Fibroblast of peridontal ligament (primary cell): ENCODE measurements at regions not wholly inside any gene's neighbourhood (a gene's known extent, or its start where the extent isn't known, plus 50 kb on each side); places are given as distances from the start of the nearest gene placed in this dataset.
"Not testable (repeated sequence)": the region's sequence is repeated elsewhere in the genome, so short reads cannot be mapped to it uniquely, and the experiment has no call there.

Experiments used
- DNase-seq: peaks from one replicate; pipeline ENCODE4 v3.0.0-alpha.2; 2010; ENCODE audit errors: extremely low read depth

DNA sequence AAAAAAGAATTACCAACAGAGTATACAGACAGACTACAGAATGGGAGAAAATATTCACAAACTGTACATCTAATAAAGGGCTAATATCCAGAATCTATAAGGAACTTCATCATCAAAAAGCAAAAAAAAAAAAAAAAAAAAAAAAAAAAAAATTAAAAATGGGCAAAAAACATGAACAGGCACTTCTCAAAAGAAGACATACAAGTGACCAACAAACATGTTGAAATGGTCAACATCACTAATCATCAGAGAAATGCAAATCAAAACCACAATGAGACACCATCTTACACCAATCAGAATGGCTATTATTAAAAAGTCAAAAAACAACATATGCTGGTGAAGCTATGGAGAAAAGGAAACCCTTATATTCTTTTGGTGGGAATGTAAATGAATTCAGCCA lies 952.8 kb downstream of the LRRIQ3 start:
- DNase-seq = not testable (repeated sequence)

GRCh38 chr1:73218995-73219546 lies 936.7 kb upstream of the NEGR1 start:
- no peak for DNase-seq

DNA sequence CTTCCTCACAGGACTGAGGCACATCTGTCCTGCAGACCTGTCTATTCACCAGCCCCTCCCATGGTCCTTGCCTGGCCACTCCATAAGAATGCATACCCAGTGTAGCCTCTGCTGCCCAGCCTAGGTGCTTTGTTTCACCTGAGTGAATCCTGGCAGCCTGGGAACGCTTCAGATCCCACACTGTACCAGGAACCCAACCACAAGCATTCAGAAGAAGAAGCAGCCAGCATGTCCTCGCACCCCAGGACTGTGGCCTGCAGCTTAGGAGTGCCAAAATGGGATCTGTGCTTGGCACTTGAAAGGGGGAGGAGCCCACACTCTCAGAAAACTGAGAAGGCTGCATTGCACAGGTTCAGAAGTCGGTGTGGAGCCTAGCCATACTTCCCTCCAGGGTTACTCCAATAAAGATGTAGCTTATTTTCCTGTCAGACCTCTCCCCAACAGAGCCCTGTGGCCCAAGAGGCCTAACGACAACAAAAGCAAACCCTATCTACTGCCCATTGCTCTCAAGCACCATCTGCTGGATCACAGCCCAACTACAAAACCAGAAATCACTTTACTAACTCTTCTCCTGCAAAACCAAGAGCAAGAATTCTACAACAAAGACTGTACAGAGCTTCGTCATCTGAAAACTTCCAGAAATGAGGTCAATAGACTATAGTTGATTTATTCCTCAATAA lies 923.1 kb upstream of the NEGR1 start:
- DNase-seq = peak; percentile 0

- DNase-seq = no peak
These were observed 915.6 kb upstream of the NEGR1 start for GRCh38 chr1:73197972-73198371.

GRCh38 chr1:73194965-73195364 lies 912.6 kb upstream of the NEGR1 start:
- DNase-seq = no peak

DNA sequence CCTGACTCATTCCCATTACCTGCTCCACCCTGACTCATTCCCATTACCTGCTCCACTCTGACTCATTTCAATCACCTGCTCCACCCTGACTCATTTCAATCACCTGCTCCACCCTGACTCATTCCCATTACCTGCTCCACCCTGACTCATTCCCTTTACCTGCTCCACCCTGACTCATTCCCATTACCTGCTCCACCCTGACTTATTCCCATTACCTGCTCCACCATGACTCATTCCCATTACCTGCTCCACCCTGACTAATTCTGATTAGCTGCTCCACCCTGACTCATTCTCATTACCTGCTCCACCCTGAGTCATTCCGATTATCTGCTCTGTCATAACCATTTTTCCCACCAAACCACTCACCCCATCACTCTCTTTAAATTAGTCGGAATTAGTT lies 901.2 kb upstream of the NEGR1 start:
- DNase-seq = not testable (repeated sequence)

DNA sequence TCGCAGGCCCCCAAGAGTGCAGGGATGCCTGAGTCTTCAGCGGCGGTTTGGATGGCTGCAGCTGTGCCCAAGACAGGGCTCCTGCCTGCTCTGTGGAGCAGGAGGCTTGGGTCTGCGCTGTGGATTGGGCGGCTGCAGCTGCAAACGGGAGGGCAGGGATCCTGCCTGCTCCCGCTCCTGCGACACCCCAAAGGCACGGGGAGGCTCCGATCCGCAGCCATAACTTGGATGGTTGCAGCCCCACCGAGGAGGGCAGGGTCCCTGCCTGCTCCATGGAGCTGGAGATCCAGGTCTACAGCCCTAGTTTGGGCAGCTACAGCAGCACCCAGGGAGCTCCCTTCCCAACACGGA lies 898.8 kb upstream of the NEGR1 start:
- DNase-seq = no peak

GRCh38 chr1:73180397-73181189 lies 898.3 kb upstream of the NEGR1 start:
- DNase-seq = no peak

DNA sequence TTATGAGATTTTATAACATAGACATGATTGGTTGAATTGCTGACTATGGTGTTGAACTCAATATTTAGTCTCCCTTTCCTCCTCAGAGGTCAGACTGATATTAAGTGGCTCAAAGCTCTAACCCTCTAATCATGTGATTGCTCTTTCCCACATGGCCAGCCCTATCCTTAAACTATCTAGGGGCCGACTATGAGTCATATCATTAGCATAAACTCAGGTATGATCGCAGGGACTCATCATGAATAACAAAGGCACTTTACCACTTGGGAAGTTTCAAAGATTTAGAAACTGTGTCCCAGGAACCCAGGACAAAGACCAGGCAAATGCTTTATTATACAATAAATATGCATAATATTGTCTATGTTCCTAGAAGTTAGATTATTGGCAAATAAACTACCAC lies 894.6 kb upstream of the NEGR1 start:
- DNase-seq = no peak

DNA sequence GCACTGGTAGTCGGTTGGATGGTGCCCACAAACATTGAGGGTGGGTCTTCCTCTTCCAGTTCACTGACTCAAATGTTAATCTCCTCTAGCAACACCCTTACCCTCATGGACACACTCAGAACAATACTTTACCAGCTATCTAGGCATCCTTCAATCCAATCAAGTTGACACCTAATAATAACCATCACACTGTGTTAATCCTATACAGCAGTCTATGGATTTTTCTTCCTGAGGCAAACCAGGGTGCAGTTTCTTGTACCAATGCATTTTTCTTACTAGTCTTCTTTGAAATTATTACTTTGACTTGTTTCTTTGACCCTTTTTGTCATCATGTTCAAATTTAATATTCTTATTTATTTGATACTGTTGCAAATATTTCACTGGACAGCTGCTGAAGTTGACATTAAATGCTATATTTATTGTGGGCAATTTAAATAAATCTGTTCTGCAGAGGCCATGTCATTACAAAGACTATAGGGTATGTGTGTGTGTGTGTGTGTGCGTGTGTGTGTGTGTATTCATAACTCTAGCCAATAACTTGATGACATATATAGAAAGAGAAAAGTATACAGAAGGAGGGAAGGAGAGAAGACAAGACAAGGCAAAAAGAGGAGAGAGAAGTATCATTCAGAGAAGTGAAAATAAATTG lies 884.8 kb upstream of the NEGR1 start:
- no peak for DNase-seq

- peak; percentile 51 for DNase-seq
These were observed 880.2 kb upstream of the NEGR1 start for GRCh38 chr1:73162564-73162963.

GRCh38 chr1:73161418-73161817 lies 879.1 kb upstream of the NEGR1 start:
- DNase-seq = no peak

DNA sequence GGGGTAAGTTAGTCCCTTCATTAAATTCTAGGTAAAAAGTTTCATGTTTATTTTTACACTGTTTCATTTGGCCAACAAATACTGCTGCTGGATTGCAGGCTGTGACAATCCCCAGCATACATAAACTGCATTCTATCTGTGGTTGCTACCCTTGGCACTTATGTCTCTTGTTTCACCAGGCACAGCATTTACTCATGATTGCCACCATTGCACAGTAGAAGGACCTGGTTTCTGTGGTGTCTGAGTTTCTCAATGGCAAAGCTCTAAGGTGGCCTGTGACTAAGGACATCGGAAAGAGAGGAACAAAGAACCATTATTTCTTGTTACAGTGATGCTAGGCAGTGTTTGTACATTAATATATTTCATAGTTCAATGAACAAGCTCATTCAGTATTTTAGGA lies 878.4 kb upstream of the NEGR1 start:
- DNase-seq = no peak

- no peak for DNase-seq
These were observed 862.0 kb upstream of the NEGR1 start for GRCh38 chr1:73144311-73144710.

- no peak for DNase-seq
These were observed 854.6 kb upstream of the NEGR1 start for GRCh38 chr1:73136975-73137374.

DNA sequence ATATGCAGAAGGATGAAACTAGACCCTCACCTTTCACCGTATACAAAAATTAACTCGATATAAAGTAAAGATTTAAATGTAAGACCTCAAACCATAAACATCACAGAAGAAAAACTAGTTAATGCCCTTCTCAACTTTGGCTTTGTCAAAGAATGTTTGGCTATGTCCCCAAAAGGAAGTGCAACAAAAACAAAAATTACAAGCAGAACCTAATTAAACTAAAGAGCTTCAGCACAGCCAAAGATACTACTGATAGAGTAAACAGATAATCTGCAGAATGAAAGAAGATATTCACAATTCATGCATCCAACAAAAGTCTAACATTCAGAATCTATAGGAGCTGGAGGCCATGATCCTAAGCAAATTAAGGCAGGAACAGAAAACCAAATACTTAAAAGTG lies 824.6 kb upstream of the NEGR1 start:
- no peak for DNase-seq

- no peak for DNase-seq
These were observed 823.4 kb upstream of the NEGR1 start for GRCh38 chr1:73105755-73106154.

GRCh38 chr1:73104749-73105148 lies 822.4 kb upstream of the NEGR1 start:
- DNase-seq = no peak

DNA sequence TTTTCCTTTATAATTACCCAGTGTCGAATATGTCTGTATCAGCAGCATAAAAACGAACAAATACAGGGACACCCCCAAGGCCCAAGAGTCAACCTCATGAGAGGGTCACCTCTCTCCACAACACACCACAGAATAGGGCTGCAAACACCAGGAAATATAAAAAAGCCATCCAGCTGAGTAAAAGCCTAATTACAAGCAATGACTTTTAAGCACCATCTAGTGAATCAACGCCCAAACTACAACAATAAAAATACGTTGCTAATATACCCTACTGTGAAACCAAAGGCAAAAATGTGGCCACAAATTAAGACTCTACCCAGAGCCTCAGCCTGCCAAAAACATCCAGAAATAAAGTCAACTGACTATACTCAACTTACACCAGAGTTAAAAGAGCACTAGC lies 817.9 kb upstream of the NEGR1 start:
- DNase-seq = peak; percentile 9

DNA sequence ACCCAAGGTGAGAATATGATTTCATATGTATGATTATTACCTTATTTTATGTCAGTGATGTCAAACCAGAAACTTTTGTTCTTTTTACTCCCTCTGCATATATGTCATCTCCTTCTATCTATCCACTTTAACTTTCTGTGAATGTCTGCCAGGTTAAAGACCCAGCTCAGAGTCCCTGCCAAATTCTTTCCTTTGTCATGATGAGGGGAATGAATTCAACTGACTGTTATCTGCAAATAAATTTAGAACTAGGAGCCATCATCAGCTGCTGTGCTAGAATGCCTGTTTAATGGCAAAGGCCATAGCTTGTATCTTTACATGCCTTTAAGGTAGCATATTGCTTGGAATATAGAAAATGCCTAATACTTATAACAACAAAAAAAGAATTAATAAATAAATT lies 815.6 kb upstream of the NEGR1 start:
- no peak for DNase-seq

- no peak for DNase-seq
These were observed 814.5 kb upstream of the NEGR1 start for GRCh38 chr1:73096841-73097240.

- no peak for DNase-seq
These were observed 810.0 kb upstream of the NEGR1 start for GRCh38 chr1:73092383-73092782.

- no peak for DNase-seq
These were observed 784.5 kb upstream of the NEGR1 start for GRCh38 chr1:73066866-73067265.
